ENCODE measurements at regions not wholly inside any gene's neighbourhood (a gene's known extent, or its start where the extent isn't known, plus 50 kb on each side); places are given as distances from the start of the nearest gene placed in this dataset.
"Not testable (repeated sequence)": the region's sequence is repeated elsewhere in the genome, so short reads cannot be mapped to it uniquely, and the experiment has no call there.

DNA sequence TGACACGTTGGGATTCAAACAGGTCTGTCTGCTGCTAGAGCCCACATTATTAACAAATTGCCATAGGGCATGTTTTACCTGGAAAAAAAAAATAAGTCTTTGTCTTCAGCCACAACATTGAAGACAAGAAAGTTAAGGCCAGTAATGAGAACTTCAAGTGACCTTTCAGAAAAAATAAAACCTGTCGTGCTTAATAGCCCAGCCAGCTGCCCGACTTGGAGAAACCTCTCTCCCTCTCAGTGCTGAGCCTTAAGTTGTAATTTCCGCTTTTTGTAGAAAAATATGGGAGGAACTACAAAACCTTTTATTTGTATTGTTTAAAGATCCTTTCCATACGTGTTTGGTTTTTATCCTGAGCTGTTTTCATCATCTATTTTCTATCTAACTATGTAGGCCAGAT is 454.3 kb upstream of the SLITRK6 start:
- DNase-seq (ENCODE audit: low spot score), result not testable (repeated sequence)

DNA sequence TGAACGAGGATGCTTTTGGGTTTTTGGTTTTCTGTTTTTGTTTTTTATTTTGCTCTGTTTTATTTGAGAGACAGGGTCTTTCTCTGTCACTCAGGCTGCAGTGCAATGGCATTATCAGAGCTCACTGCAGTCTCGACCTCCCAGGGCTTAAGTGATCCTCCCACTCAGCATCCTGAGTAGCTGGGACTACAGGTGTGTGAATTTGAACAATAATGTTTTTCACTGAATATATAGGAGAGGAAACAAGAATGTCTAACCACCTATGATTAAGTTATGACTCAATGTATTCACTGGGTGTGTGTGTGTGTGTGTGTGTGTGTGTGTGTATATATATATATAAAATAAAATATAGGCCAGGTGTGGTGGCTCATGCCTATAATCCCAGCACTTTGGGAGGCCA is 456.6 kb upstream of the SLITRK6 start:
- DNase-seq (ENCODE audit: low spot score), result not testable (repeated sequence)

DNA sequence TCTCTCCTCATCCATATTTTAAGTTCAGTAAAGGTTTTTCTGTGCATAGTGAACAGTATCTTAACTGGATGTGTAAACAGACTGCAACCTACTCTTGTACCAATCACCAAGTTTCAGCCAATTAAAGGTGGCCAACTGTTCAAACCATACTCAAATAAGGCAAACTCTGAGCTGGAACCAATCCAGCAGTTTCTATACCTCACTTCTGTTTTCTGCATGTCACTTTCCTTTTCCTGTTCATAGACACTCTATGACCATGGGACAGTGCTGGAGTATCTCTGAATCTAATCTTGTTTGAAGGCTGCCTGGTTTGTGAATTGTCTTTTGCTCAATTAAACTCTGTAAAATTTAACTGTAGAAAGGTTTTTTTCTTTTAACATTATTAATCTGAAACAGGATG is 470.3 kb upstream of the SLITRK6 start:
- DNase-seq (ENCODE audit: low spot score), result no peak

DNA sequence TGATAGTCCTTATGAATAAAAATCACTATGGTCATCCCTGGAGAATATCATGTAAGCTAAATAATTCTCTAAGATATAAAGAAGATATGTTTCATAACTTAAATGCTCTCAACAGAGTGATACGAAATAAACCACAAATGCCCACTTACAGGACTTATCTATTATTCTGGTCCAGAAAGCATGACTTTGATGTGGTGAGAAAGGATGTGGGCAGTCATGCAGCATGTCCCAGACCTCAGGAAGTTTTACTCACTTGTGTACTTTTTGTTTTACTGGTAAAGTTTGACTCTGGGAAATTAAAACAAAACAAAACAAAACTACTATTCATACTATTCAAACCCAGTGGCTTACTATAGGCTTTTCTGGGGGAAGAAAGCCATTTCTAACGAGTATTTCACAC is 483.2 kb upstream of the SLITRK6 start:
- DNase-seq (ENCODE audit: low spot score), result peak; percentile 4

DNA sequence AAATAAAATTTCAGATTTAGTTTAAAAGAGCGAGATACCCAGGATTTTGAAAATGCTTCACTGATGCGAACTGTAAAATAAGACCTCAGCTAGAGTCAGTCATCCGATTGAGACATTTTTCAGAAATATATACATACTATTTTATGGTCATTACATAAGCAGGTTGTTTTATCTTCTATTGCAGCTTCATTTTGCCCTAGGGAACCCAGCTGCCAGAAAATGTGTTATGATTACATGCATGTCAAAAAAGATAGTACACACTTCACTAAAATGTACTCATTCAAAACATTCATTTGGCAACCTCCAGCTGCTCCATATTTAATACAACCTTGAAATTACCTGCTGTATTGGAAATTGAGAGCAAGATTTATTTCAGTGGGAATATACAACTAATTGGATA is 483.8 kb upstream of the SLITRK6 start:
- no peak for DNase-seq (ENCODE audit: low spot score)

DNA sequence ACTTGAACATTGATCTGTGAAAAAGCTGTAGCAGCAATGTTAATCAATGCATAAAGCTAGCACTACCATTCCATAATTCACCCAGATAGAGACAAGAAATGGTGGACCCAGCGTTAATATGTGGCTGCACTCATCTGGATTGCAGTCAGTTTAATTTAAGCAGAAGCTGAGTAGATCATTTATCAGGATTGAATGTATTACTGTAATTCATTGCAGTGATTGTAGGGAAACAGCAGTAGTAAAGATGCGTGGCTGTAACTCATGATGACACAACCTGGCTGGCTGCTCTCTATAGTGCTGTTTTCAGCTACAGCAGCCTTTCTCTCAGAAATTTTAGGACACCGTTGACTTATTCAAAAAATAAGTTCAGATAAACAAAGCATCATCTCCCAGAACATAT is 499.5 kb upstream of the SLITRK6 start:
- DNase-seq (ENCODE audit: low spot score), result no peak

DNA sequence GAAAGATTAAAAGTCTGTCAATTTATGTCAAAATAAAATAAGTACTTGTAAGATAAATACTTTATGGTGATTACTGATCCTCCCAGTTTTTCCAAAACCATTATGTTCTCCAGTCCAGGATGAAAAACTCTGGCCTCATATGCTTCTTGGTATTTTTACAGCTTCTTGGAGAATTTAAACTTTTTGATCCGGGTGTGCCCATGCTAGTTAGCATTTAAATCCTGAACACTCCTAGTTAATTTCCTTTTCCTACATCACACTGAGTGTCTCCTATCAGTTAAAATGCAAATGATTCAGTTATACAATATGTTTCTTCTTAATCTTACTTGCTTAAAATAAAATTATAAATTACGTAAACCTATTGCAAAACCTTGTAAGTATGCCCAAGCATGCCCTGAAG is 499.9 kb upstream of the SLITRK6 start:
- DNase-seq (ENCODE audit: low spot score), result no peak

DNA sequence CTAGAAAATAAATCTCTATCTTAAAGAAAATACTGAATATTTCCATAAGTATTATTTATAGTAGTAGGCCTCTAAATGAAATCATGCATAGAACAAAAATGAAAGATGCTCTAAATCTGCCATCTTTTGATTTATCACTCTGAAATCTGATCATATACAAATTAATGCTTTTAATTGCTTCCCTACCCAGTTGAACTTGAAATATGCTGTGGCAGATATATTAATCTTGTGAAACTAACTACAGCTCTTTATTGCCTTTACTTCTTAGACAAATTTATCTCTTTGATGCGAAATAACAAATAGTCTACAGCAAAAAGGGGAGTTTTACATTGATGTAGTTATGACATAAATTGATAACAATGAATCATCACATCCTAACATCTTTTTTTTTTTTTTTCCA is 510.7 kb upstream of the SLITRK6 start:
- no peak for DNase-seq (ENCODE audit: low spot score)

DNA sequence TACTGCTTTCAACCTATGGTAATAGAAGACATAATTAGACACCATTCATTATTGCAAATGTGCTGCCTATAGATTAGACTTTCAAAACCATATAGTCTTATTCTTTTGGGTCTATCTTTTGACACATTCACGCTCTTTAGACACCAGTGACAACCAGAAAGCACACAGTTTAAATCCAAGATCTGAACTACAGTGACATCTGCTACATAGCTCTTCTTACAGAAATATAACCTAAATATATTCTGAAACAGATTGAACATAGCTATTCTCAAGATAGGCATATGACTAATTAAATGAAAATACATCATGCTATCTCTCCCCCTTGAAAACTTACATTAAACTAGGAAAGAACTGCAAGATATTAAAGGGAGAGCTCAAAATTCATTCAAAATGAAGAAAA is 514.2 kb upstream of the SLITRK6 start:
- DNase-seq (ENCODE audit: low spot score), result no peak

DNA sequence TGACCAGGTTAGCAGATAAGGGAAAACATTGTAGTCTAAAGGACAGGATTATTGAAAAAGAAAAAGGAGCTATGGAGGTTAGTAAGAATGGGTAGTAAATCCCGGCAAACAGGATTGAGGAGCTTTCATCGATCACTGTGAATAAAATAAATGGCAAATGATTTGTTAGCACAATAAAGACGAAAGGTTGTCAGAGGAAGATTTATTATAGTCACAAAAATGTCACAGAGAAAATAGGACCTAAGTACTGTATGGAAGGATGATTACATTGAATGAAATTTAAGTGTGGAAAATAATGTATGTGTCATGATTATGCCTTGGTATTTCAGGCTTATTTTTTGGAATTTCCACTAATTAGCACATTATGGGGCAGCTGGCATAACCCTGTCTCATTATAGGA is 519.2 kb upstream of the SLITRK6 start:
- DNase-seq (ENCODE audit: low spot score), result no peak

DNA sequence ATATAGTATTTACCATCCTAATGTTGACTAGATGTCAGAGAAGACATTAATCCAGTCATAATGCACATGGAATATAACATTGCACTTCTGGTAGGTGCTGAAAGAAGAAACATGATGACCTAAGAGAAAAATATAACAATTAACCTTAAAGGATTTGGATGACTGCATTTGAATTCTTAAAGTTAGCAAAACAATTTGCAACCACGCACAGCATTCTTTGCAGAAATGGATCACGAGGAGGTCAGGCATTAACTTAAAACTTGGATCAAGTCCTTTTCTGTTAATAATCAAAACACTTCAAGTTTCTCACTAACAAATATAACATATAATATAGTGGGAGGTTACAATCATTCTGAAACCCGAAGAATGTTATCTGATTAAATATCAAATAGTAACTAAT is 525.0 kb upstream of the SLITRK6 start:
- no peak for DNase-seq (ENCODE audit: low spot score)

DNA sequence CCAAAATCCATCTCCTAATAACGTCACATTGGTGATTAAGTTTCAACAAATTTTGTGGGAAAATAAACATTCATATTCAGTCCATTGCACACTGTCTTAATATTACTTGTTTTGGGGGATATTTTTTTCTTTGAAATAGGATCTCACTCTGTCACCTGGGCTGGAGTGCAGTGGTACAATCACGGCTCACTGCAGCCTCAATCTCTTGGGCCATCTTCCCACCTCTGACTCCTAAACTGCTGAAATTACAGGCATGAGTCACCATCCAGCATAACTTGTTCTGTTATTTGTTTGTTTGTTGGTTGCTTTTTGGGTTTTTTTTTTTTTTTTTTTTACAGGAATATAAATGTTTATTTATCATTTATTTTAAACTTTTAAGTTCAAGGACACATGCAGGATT is 556.1 kb upstream of the SLITRK6 start:
- no peak for DNase-seq (ENCODE audit: low spot score)

DNA sequence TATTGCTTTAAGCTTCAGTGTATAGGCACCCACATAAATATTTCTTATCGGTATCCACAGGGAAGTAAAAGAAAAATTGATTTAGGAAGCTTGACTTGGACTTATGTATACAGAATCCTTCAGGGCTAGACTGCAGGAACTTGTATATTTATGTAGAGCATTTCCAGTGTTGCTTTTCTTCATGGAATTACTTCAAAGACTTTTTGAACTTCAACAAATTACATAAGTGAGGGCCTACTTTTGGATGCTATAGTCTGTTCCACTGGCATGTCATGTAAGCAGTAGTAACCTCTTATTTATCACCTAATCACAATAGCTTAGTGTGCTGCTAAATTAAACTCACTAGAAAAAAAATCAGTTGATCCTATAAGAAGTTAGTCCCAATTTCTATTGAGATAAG is 557.9 kb upstream of the SLITRK6 start:
- no peak for DNase-seq (ENCODE audit: low spot score)

DNA sequence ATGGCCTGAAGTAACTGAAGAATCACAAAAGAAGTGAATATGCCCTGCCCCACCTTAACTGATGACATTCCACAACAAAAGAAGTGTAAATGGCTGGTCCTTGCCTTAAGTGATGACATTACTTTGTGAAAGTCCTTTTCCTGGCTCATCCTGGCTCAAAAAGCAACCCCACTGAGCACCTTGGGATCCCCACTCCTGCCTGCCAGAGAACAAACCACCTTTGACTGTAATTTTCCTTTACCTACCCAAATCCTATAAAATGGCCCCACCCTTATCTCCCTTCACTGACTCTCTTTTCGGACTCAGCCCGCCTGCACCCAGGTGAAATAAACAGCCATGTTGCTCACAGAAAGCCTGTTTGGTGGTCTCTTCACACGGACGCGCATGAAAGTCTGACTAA is 564.5 kb upstream of the SLITRK6 start:
- not testable (repeated sequence) for DNase-seq (ENCODE audit: low spot score)

DNA sequence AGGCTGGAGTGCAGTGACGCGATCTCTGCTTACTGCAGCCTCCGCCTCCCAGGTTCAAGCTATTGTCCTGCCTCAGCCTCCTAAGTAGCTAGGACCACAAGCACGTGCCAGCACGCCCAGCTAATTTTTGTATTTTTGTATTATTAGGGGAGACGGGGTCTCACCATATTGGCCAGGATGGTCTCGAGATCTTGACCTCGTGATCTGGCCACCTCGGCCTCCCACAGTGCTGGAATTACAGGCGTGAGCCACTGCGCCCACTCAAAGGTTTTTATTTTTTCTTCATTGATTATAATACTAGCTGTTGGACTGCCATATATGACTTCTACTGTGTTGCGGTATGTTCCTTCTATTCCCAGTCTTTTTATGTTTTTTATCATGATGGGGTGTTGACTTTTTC is 569.7 kb upstream of the SLITRK6 start:
- DNase-seq (ENCODE audit: low spot score), result no peak

DNA sequence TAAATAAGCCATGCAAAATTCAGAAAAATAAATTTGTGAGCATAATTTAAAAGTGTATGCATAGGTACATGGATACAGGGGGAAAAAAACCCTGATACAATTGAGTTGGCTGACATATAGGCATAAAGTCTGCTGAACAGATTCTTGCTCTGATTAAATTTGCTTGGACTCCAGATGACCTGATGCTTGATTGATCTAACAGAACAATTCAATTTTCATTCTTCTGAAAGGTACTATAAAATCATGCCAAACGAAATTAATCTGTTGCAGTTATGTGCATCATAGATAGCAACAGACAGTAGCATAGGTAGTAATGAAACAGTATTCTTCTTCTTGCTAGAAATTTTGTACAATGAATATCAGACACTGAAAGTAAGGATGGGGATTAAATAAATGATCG is 578.2 kb upstream of the SLITRK6 start:
- DNase-seq (ENCODE audit: low spot score), result no peak

DNA sequence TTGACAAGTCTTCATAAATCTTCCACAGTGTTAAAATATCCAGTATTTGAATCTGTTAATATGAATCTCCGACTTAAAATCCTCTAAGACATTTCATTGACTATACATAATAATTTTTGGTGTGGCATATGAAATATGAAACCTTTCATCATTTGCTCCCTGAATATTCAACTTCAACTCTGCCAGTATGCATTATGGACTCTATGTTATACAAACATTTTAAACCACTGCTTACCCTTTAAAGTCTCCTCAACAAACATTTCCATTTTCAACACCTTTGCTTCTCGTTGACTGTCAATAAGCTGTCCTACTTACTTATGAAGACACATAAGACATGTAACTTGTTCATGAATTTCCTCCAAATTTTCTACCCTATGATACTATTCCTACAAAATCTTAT is 579.4 kb upstream of the SLITRK6 start:
- DNase-seq (ENCODE audit: low spot score), result no peak

DNA sequence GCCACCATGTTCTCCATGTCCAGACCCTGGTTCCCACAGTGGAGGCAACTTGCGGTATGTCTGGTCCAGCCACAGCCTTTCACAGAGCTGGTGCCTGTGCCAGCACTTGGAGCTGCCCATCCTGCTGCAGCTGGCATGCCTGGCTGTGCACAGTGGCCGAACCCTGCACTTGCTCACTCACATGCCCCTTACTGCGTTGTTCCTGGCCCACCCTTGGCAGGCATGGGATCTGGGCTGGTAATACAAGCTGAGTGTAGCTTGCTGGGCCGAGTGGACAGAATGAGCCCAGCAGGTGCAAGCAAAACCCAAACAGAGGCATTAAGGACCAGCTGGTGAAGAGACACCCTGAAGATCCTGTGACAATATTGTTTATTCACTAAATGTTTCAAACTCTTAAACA is 583.9 kb upstream of the SLITRK6 start:
- DNase-seq (ENCODE audit: low spot score), result no peak

DNA sequence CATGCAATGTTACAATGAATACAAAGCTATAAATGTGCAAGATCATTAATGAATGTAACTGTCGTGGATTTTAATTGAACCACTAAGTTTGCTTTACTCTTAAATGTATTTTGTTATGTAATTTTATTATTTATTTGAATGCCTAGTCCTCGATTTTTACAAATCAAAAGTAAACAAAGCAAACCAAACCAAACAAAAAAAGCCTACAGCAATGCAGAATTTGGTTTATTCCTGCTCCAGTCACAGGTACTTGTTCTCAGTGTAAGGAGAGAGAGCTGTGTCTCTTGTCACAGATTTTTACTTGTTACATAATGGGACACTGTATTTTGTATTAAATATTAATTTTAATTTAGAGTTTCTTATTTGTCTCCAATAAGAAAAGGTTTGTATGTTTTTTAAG is 584.3 kb upstream of the SLITRK6 start:
- no peak for DNase-seq (ENCODE audit: low spot score)

DNA sequence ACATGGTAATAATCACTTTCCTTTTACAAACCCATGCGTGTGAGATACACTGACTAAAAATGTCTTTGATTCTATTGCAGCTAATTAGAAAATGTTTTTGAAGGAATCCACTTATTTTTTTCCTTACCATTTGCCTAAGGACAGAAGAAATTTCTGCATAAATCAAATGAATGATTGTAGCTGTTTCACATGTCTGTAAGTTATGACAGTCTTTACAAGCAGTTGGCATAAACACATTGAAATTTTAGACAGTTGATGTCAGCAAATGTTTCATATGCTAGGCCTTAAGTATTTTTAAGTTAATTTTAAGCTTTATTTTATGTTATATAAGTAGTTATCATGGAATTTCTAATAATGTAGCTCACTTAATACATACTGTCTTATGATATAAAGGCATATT is 598.4 kb upstream of the SLITRK6 start:
- no peak for DNase-seq (ENCODE audit: low spot score)

DNA sequence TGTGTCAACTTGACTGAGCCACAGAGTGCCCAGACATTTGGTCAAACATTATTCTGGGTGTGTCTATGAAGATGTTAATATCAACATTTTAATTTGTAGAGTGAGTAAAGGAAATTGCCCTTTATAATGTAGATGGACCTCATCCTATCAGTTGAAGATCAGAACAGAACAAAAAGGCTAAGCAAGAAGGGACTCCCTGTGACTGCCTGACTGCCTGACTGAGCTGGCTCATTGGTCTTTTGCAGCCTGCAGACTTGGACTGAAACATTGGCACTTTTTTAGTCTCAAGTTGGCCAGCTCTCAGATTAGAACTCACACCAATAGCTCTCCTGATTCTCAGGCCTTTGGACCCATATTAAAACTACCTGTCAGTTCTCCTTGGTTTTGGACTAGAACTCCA is 600.4 kb upstream of the SLITRK6 start:
- no peak for DNase-seq (ENCODE audit: low spot score)

DNA sequence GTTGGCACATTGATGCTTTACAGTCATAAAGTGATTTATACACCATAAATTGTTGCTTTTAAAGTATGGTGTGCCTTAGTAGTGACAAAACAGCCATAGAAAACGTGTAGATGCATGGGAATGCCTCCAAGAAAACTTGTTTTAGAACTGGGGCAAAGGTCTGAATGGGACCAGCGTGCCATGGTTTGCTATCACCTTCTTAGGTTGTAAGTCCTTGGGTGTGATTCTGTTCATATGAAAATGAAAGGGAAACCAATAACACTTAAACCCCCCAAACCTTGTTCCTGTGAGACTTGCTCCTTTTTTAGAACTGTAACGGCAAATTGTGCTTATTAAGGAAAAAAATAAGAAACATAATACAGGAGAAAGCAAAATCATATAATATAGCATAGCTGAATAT is 603.3 kb upstream of the SLITRK6 start:
- DNase-seq (ENCODE audit: low spot score), result no peak

DNA sequence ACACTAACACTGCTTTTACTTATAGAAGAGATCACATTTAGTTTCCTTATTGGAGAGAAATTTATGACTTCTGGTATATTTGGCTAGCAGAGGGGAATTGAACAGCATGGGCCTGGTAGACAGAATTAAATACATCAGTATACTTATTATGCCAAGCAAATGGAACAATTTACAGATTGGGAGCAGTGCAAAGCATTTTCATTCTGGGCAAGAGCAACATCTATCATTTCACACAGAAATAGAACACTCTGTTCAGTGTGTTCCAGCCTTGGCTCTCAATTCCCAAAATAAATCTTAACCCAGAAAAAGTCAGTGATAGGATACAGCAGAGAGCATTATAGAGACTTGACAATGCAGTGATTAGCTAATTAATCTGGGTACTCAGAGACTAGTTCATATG is 604.0 kb upstream of the SLITRK6 start:
- DNase-seq (ENCODE audit: low spot score), result no peak

DNA sequence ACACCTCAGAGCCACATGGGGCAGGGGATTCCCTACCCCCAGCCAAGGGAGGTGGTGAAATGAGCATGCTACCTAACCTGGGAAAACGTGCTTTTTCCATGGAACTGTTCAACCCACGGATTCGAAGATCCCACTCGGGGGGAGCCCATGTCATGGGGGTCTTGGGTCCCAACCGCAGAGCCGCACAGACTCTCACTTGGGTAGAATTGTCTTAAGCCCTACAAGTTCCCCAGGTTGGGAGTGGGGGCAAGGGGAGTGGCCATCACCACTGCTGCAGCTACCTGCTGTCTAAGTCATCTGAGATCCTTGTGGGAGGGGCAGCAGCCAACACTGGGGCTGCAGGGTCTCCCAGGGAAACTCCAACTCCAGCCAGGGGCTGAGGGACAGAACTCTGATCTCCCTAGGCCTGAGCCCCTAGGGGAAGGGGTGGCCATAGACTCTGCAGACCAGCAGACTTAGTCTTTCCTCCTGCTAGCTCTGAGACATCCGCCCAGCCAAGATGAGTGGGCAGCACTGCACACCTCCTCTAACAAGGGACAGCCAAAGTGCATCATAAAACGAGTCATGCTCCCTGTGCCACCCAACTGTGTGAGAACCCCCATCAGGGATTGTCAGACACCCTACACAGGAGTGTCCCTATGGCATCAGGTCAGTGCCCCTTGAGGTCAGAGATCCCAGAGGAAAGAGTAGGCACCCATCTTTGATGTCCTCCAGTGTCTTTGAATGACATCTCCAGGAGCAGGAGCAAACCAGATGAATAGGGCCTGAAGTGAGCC is 610.4 kb upstream of the SLITRK6 start:
- DNase-seq (ENCODE audit: low spot score), result no peak
